Subcutaneous abdominal adipose tissue (tissue), 5 donors: ENCODE measurements at regions not wholly inside any gene's neighbourhood (a gene's known extent, or its start where the extent isn't known, plus 50 kb on each side); places are given as distances from the start of the nearest gene placed in this dataset.

Experiments used
- H3K27ac ChIP-seq: one replicate; pipeline ENCODE4 v1.7.0; 2013; ENCODE audit warnings: low read depth, mild to moderate bottlenecking, inconsistent platforms, low read length, moderate library complexity
- H3K27me3 ChIP-seq, 5 donors: one replicate each; pipeline ENCODE4 v1.7.0; 2013; ENCODE audit warnings: low read length in 5 of 5, inconsistent platforms in 1 of 5; ENCODE audit not compliant: control insufficient read depth in 5 of 5, insufficient read depth in 4 of 5
- H3K36me3 ChIP-seq, 5 donors: one replicate each; pipeline ENCODE4 v1.7.0; 2013; ENCODE audit warnings: low read length in 5 of 5; ENCODE audit not compliant: control insufficient read depth in 5 of 5, insufficient read depth in 5 of 5
- H3K4me1 ChIP-seq, 5 donors: one replicate each; pipeline ENCODE4 v1.7.0; 2013; ENCODE audit warnings: low read length in 5 of 5, mild to moderate bottlenecking in 3 of 5, moderate library complexity in 1 of 5; ENCODE audit not compliant: control insufficient read depth in 5 of 5, insufficient read depth in 5 of 5
- H3K4me3 ChIP-seq, 5 donors: one replicate each; pipeline ENCODE4 v1.7.0; 2013; ENCODE audit warnings: low read length in 5 of 5, low read depth in 1 of 5
- H3K9ac ChIP-seq, 5 donors: one replicate each; pipeline ENCODE4 v1.7.0; 2013; ENCODE audit warnings: low read length in 5 of 5, mild to moderate bottlenecking in 4 of 5, moderate library complexity in 3 of 5
- H3K9me3 ChIP-seq, 5 donors: one replicate each; pipeline ENCODE4 v1.7.0; 2013; ENCODE audit warnings: low read length in 5 of 5; ENCODE audit not compliant: control insufficient read depth in 5 of 5
- donor health status: healthy.
- donor health status: healthy.
- donor health status: healthy.
- donor health status: healthy.
- donor health status: healthy.

DNA sequence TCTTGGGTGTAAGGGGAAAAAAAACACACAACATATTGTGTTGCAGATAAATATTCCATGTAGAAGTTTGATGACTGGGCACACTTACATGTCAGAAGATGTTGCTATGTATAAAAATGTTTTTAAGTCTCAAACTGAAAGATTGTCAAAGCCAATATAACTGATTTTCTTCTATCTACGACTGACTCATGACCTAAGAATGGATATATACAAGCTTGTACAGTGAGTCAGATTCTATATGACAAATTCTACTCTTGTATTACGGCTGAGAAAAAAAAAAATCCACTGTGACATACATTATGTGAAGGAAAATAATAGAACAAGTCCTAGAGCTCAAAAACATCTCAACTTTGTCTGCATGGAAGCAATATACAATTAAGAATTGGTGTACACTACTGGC is 343.0 kb upstream of the PCDH15 start:
- H3K27me3 ChIP-seq = no peaks in the 10 kb centered on the region
- no peak overlapping the region for H3K4me3 ChIP-seq
- H3K36me3 ChIP-seq = no peaks in the 10 kb centered on the region
- no peak overlapping the region for H3K9ac ChIP-seq
- H3K9me3 ChIP-seq = no peaks in the 10 kb centered on the region
- no peaks in the 10 kb centered on the region for H3K4me1 ChIP-seq
- H3K27ac ChIP-seq = no peak overlapping the region

GRCh38 chr10:55141892-55142291 is 340.9 kb upstream of the PCDH15 start:
- Histone ChIP-seq H3K27me3 (no peaks in the 10 kb centered on the region), H3K36me3 (no peaks in the 10 kb centered on the region), H3K4me3 (no peak overlapping the region), H3K9ac (no peak overlapping the region), H3K27ac (no peak overlapping the region), H3K4me1 (no peaks in the 10 kb centered on the region), H3K9me3 (peaks cover 0 to 14% (median 0%) of the 10 kb centered on the region in 5 donors)

GRCh38 chr10:55137063-55137462 is 336.0 kb upstream of the PCDH15 start:
- H3K4me3 ChIP-seq = no peak overlapping the region
- peaks cover 0 to 14% (median 0%) of the 10 kb centered on the region in 5 donors for H3K9me3 ChIP-seq
- no peak overlapping the region for H3K9ac ChIP-seq
- no peaks in the 10 kb centered on the region for H3K36me3 ChIP-seq
- H3K27ac ChIP-seq = no peak overlapping the region
- H3K4me1 ChIP-seq = no peaks in the 10 kb centered on the region
- H3K27me3 ChIP-seq = no peaks in the 10 kb centered on the region

DNA sequence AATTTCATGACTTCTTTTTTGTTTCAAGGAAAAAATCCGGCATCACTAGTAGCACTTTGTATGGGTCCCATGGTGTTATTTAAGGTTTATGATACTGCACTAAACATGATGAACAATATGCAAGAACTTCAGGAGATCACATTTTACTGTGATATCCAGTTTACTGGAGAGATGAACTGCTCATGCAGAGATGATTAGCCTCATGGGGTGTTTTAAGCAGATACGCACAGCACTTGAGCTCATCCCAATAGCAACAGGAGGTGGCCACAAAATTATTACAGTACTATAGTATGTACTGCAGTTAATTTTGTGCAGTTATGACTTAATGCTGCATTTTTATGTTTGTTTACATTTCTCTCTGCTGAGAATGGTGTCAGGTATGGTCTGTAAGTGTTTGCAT is 303.7 kb upstream of the PCDH15 start:
- no peak overlapping the region for H3K4me3 ChIP-seq
- H3K4me1 ChIP-seq = peaks cover 0 to under 1% (median 0%) of the 10 kb centered on the region in 5 donors
- H3K27me3 ChIP-seq = no peaks in the 10 kb centered on the region
- no peaks in the 10 kb centered on the region for H3K9me3 ChIP-seq
- H3K9ac ChIP-seq = no peak overlapping the region
- H3K27ac ChIP-seq = no peak overlapping the region
- H3K36me3 ChIP-seq = no peaks in the 10 kb centered on the region

GRCh38 chr10:55098452-55098851 is 297.4 kb upstream of the PCDH15 start:
- Histone ChIP-seq H3K9ac (no peak overlapping the region), H3K27ac (no peak overlapping the region), H3K36me3 (no peaks in the 10 kb centered on the region)

DNA sequence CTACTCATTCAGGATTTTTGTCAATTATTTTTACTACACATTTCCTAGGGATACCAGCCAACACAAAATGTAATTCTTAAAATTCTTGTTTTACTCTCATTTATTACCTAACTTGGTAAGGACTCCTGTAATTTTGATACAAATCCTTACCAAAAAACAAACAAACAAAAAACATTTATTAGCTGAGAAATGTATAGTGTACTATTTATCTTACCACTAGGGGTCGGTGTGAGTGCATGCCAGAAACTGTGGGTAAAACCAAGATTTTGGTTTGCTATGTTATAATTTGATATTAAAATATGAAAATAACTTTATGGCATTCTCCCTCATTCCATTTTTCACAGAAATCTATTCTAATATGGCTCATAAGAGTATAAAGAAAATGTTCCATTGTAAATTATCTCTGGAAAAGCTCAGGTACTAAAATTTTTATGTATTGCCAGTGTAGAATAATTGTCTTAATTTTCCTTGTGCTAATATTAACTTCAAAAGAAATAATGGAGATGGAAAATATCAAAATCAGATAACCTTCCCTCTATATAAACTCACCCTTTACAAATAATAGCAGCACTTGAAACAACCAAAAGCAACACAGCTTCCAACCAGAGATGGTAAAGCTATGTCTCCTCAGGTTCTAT is 290.8 kb upstream of the PCDH15 start:
- no peak overlapping the region for H3K9ac ChIP-seq
- H3K36me3 ChIP-seq = no peaks in the 10 kb centered on the region
- H3K4me3 ChIP-seq = no peak overlapping the region
- H3K27ac ChIP-seq = no peak overlapping the region
- no peaks in the 10 kb centered on the region for H3K27me3 ChIP-seq
- no peaks in the 10 kb centered on the region for H3K9me3 ChIP-seq
- peaks cover 0 to 8% (median 0%) of the 10 kb centered on the region in 5 donors for H3K4me1 ChIP-seq

More at GRCh38 chr10:55098452-55098851, 297.4 kb upstream of the PCDH15 start:
- no peaks in the 10 kb centered on the region for H3K27me3 ChIP-seq
- H3K9me3 ChIP-seq = no peaks in the 10 kb centered on the region
- H3K4me3 ChIP-seq = no peak overlapping the region
- H3K4me1 ChIP-seq = peaks cover 0 to 2% (median 0%) of the 10 kb centered on the region in 5 donors

DNA sequence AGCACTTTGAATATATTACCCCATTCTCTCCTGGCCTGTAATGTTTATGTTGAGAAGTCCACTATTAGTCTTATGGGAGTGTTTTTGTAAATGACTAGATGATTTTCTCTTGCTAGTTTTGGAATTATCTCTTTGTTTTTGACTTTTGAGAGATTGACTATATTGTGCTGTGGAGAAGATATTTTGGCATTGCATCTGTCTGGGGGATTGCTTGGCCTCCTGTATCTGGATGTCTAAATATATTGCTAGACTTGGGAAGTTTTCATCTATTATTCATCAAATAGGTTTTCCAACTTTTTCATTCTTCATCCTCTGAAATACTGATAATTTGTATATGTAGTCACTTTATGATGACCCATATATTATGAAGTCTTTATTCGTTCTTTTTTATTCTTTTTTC is 277.1 kb upstream of the PCDH15 start:
- Histone ChIP-seq H3K9ac (no peak overlapping the region), H3K9me3 (peaks cover 0 to 2% (median 0%) of the 10 kb centered on the region in 5 donors), H3K27me3 (peaks cover 0 to 5% (median 0%) of the 10 kb centered on the region in 5 donors), H3K36me3 (no peaks in the 10 kb centered on the region), H3K27ac (no peak overlapping the region), H3K4me3 (no peak overlapping the region), H3K4me1 (no peaks in the 10 kb centered on the region)

DNA sequence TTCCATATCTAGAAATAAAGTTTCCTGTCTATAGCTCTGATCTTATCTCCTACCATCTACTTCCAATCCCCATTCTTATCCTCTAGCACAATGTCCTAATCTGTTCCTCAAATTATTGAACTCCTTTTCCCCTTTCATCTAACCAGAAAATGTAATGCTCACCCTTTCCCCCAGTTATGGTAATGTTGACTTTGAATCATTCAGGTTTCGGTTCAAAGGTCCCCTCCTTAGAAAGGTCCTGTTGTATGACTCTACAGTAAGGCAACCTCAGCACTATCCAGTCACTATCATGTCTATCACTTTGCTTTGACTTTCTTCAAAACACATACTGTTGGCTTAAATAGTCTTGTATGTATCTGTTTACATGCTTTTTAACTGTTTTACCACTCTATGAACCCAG is 264.2 kb upstream of the PCDH15 start:
- Histone ChIP-seq H3K36me3 (no peaks in the 10 kb centered on the region), H3K4me3 (no peak overlapping the region), H3K27ac (no peak overlapping the region), H3K27me3 (no peaks in the 10 kb centered on the region), H3K4me1 (no peaks in the 10 kb centered on the region), H3K9ac (no peak overlapping the region), H3K9me3 (no peaks in the 10 kb centered on the region)

GRCh38 chr10:55063811-55064210 is 262.8 kb upstream of the PCDH15 start:
- Histone ChIP-seq H3K27me3 (no peaks in the 10 kb centered on the region), H3K9me3 (no peaks in the 10 kb centered on the region), H3K4me1 (no peaks in the 10 kb centered on the region), H3K36me3 (no peaks in the 10 kb centered on the region), H3K4me3 (no peak overlapping the region), H3K9ac (no peak overlapping the region), H3K27ac (no peak overlapping the region)

DNA sequence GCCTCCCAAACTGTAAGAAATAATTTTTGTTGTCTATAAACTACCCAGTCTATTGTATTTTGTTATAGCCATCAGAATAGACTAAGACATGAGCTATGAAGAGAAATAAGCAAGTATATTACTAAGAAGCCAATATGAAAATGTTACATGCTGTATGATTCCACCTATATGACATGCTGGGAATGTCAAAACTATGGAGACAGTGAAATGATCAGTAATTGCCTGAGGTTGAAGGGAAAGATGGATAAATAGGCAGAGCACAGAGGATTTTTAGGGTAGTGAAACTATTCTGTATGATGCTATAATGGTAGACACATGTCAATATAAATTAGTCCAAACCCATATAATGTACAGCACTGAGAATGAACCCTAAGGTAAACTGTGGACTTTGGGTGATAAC is 261.3 kb upstream of the PCDH15 start:
- Histone ChIP-seq H3K4me1 (no peaks in the 10 kb centered on the region), H3K4me3 (no peak overlapping the region), H3K36me3 (no peaks in the 10 kb centered on the region), H3K27me3 (no peaks in the 10 kb centered on the region), H3K27ac (no peak overlapping the region), H3K9me3 (no peaks in the 10 kb centered on the region), H3K9ac (no peak overlapping the region)
